H1 (cell line): ENCODE measurements at regions not wholly inside any gene's neighbourhood (a gene's known extent, or its start where the extent isn't known, plus 50 kb on each side); places are given as distances from the start of the nearest gene placed in this dataset.

ENCODE experiments used
- CEBPB ChIP-seq: IDR thresholded peaks from 2 replicates; pipeline ENCODE4 v1.6.1; 2012; ENCODE audit warnings: low read depth, low read length
- EP300 ChIP-seq, 2 experiments: IDR thresholded peaks; 1 replicate in 1 of 2; 2 replicates in 1 of 2; pipeline ENCODE4 v1.6.1; 2011 to 2012; ENCODE audit warnings: low read depth in 2 of 2, low read length in 2 of 2, mild to moderate bottlenecking in 2 of 2, borderline replicate concordance in 1 of 2, inconsistent platforms in 1 of 2, moderate library complexity in 1 of 2
- EZH2 ChIP-seq: fragments of 200-600 bp; sonication (generic); IDR thresholded peaks from 2 replicates; pipeline ENCODE4 v1.7.1; 2012; ENCODE audit warnings: low read depth, mild to moderate bottlenecking, moderate library complexity, low read length, inconsistent platforms; ENCODE audit not compliant: severe bottlenecking
- JUN ChIP-seq: IDR thresholded peaks from 2 replicates; pipeline ENCODE4 v1.6.1; 2011; ENCODE audit warnings: low read depth, mild to moderate bottlenecking, improper control_type of control experiment, low read length
- KDM5A ChIP-seq: fragments of 200-600 bp; IDR thresholded peaks from 2 replicates; pipeline ENCODE4 v1.7.1; 2012; ENCODE audit warnings: mild to moderate bottlenecking, low read length, inconsistent platforms, mixed read lengths
- NRF1 ChIP-seq: IDR thresholded peaks from 2 replicates; pipeline ENCODE4 v1.6.1; 2011; ENCODE audit warnings: mild to moderate bottlenecking, low read depth, low read length, improper control_type of control experiment
- RXRA ChIP-seq: IDR thresholded peaks from 2 replicates; pipeline ENCODE4 v1.6.1; 2011; ENCODE audit warnings: low read depth, mild to moderate bottlenecking, low read length, moderate library complexity; ENCODE audit not compliant: insufficient read depth
- SIN3A ChIP-seq, 2 experiments: IDR thresholded peaks in 1 of 2; conservative IDR thresholded peaks in 1 of 2; 2 replicates each; pipeline ENCODE4 v1.6.1; 2011 to 2012; ENCODE audit warnings: low read length in 2 of 2, improper control_type of control experiment in 1 of 2, low read depth in 1 of 2, mild to moderate bottlenecking in 1 of 2
- TAF1 ChIP-seq: IDR thresholded peaks from 2 replicates; pipeline ENCODE4 v1.6.1; 2011; ENCODE audit warnings: mild to moderate bottlenecking, low read depth, low read length
- TCF12 ChIP-seq: IDR thresholded peaks from 2 replicates; pipeline ENCODE4 v1.6.1; 2011; ENCODE audit warnings: low read depth, mild to moderate bottlenecking, low read length
- TEAD4 ChIP-seq: IDR thresholded peaks from 2 replicates; pipeline ENCODE4 v1.6.1; 2012; ENCODE audit warnings: low read depth, low read length, inconsistent platforms, mixed read lengths
- TF ChIP-seq, protein P1 (sequence below): IDR thresholded peaks from 2 replicates; pipeline ENCODE4 v1.6.1; 2012; ENCODE audit warnings: inconsistent platforms
- TF ChIP-seq, protein P2 (sequence below), 3 experiments: IDR thresholded peaks; 1 replicate in 2 of 3; 2 replicates in 1 of 3; pipeline versions ENCODE4 v1.5.1 to v1.6.1; 2011; ENCODE audit warnings: low read length in 3 of 3, mild to moderate bottlenecking in 3 of 3, inconsistent platforms in 2 of 3, low read depth in 1 of 3, moderate library complexity in 1 of 3; ENCODE audit not compliant: insufficient read depth in 1 of 3; ENCODE audit errors: control extremely low read depth in 1 of 3

DNA sequence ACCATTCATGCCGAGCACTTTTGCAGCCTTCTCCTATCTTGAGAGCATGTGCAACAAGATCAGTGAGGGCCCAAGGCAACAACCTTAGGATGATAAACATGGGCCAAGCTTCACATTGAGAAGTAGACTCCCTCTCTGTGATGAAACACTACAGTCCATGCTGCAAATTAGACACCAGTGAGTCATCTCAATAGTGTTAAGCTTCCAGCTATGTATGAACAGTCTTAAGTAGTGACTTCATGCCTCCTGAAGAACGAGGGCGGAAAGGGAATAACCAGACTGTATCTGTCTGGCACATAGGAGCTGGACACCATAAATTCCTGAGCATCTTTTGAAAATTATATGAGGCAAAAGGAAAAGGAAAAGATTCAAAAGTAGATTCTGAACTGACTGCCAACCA lies 309.9 kb upstream of the SLITRK1 start:
- no peak for TF ChIP-seq KDM5A
- TF ChIP-seq, protein P1, sequence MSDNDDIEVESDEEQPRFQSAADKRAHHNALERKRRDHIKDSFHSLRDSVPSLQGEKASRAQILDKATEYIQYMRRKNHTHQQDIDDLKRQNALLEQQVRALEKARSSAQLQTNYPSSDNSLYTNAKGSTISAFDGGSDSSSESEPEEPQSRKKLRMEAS: no peak
- no peak for TF ChIP-seq EZH2
- TF ChIP-seq TCF12: no peak
- TF ChIP-seq JUN: no peak
- TF ChIP-seq SIN3A (conservative IDR thresholded peaks at IDR 0.05 in 1 of 2, IDR thresholded peaks at IDR 0.05 in 1 of 2; ENCODE audit: low read depth in 1 of 2, low read length in 2 of 2): no peak
- TF ChIP-seq CEBPB: no peak
- TF ChIP-seq EP300 (IDR thresholded peaks at IDR 0.05; ENCODE audit: borderline replicate concordance in 1 of 2, low read depth in 2 of 2, low read length in 2 of 2): no peak
- TF ChIP-seq NRF1: no peak
- TF ChIP-seq TEAD4: no peak
- TF ChIP-seq, protein P2, sequence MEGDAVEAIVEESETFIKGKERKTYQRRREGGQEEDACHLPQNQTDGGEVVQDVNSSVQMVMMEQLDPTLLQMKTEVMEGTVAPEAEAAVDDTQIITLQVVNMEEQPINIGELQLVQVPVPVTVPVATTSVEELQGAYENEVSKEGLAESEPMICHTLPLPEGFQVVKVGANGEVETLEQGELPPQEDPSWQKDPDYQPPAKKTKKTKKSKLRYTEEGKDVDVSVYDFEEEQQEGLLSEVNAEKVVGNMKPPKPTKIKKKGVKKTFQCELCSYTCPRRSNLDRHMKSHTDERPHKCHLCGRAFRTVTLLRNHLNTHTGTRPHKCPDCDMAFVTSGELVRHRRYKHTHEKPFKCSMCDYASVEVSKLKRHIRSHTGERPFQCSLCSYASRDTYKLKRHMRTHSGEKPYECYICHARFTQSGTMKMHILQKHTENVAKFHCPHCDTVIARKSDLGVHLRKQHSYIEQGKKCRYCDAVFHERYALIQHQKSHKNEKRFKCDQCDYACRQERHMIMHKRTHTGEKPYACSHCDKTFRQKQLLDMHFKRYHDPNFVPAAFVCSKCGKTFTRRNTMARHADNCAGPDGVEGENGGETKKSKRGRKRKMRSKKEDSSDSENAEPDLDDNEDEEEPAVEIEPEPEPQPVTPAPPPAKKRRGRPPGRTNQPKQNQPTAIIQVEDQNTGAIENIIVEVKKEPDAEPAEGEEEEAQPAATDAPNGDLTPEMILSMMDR (IDR thresholded peaks at IDR 0.05; ENCODE audit: control extremely low read depth in 1 of 3, insufficient read depth in 1 of 3, low read depth in 1 of 3, low read length in 3 of 3): no peak
- no peak for TF ChIP-seq RXRA
- TF ChIP-seq TAF1: no peak
